ENCODE measurements at regions not wholly inside any gene's neighbourhood (a gene's known extent, or its start where the extent isn't known, plus 50 kb on each side); places are given as distances from the start of the nearest gene placed in this dataset.

- TF ChIP-seq EZH2 (IDR thresholded peaks at IDR 0.05; ENCODE audit: insufficient read depth, poor library complexity, severe bottlenecking) (no peak), EZH2phosphoT487 (IDR thresholded peaks at IDR 0.05; ENCODE audit: insufficient read depth, low read depth) (no peak)
Observed at GRCh38 chr12:72146495-72146894, 125.7 kb upstream of the TRHDE start.

Data from GM23248 (cell line).